ENCODE measurements at regions not wholly inside any gene's neighbourhood (a gene's known extent, or its start where the extent isn't known, plus 50 kb on each side); places are given as distances from the start of the nearest gene placed in this dataset.

DNA sequence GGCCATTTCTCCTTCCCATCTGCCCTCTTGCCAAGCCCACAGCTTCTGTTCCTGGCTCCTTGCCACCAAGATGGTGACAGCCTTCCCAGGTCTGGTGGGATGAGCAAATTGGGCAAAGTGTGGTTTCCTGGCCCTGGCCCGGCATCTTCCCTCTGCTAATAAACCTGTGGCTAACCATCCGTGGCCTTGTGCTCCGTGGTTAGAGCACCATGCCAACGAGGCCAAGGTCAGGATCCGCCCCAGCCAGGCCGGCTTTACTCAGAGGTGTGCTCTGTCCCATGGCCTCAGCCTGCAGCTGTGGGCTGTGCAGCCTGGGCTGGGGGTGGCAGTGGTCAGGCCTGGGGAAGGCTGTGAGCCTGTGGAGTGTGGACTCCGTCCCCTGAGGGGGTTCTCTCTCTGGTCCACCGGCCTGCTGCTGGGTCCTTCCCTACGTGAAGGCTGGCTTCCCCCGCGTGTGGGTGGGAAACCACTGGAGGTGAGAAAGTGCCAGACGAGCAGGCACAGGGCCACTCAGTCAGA is 117.4 kb downstream of the VEGFA start:
- no peak overlapping the region for H3K4me3 Mint-ChIP-seq
- DNase-seq (ENCODE audit: low spot score in 2 of 2, unreplicated experiment in 2 of 2): no peak
- H3K9me3 Mint-ChIP-seq: no peaks in the 10 kb centered on the region
- H3K27ac Mint-ChIP-seq: no peak overlapping the region
- peaks cover 10% of the 10 kb centered on the region for H3K27me3 Mint-ChIP-seq (ENCODE audit: low read depth)
- no peak for TF ChIP-seq CTCF (IDR thresholded peaks at IDR 0.05; ENCODE audit: unreplicated experiment)
- no peaks in the 10 kb centered on the region for H3K36me3 Mint-ChIP-seq
- H3K4me1 Mint-ChIP-seq: peaks cover 17% of the 10 kb centered on the region

GRCh38 chr6:43886717-43887339 is 116.8 kb downstream of the VEGFA start:
- Mint-ChIP-seq H3K27ac (no peak overlapping the region), H3K9me3 (no peaks in the 10 kb centered on the region), H3K36me3 (no peaks in the 10 kb centered on the region), H3K4me1 (peaks cover 15% of the 10 kb centered on the region), H3K4me3 (no peak overlapping the region), H3K27me3 (ENCODE audit: low read depth) (peaks cover 8% of the 10 kb centered on the region)
- no peak for DNase-seq (ENCODE audit: low spot score in 2 of 2, unreplicated experiment in 2 of 2)
- no peak for TF ChIP-seq CTCF (IDR thresholded peaks at IDR 0.05; ENCODE audit: unreplicated experiment)

GRCh38 chr6:43886067-43886461 is 116.1 kb downstream of the VEGFA start:
- no peak overlapping the region for H3K27ac Mint-ChIP-seq
- no peak for DNase-seq (ENCODE audit: low spot score in 2 of 2, unreplicated experiment in 2 of 2)
- no peak overlapping the region for H3K4me3 Mint-ChIP-seq
- H3K27me3 Mint-ChIP-seq (ENCODE audit: low read depth): peaks cover 7% of the 10 kb centered on the region
- no peaks in the 10 kb centered on the region for H3K9me3 Mint-ChIP-seq
- peaks cover 11% of the 10 kb centered on the region for H3K4me1 Mint-ChIP-seq
- no peak for TF ChIP-seq CTCF (IDR thresholded peaks at IDR 0.05; ENCODE audit: unreplicated experiment)
- H3K36me3 Mint-ChIP-seq: no peaks in the 10 kb centered on the region

DNA sequence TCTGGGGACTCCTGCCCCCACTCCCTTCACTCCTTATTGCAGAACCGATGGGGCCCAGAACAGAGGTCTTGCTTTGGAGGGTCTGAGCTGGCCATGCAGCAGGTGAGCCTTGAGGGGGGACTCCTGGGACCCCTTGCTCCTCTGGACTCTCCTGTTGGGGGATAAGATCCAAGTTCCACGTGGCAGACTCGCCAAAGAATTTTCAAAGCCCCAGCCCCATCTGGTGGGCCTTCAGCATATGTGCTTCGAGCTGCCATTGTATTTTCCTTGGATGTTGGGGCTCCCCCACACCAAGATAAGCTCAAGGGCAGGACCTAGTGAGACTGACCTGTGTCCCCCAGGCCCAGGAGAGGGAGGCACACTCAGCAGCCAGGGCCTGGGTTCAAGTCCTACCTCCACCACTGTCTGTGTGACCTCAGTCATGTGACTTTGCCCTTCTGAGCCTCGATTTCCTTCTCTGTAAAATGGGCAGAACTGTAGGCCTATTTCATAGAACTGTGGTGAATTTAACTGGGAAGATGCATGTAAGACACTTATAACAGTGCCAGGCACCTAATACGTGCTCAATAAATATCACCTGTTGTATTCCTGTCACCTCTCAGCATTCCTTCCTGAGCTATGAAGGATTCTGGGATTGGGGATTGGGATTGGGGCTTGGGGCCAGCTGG is 115.5 kb downstream of the VEGFA start:
- H3K27me3 Mint-ChIP-seq (ENCODE audit: low read depth): peaks cover 4% of the 10 kb centered on the region

GRCh38 chr6:43884652-43885022 is 114.6 kb downstream of the VEGFA start:
- no peaks in the 10 kb centered on the region for H3K36me3 Mint-ChIP-seq
- peaks cover 7% of the 10 kb centered on the region for H3K4me1 Mint-ChIP-seq
- H3K27ac Mint-ChIP-seq: no peak overlapping the region
- no peak for TF ChIP-seq CTCF (IDR thresholded peaks at IDR 0.05; ENCODE audit: unreplicated experiment)
- H3K27me3 Mint-ChIP-seq (ENCODE audit: low read depth): peaks cover 4% of the 10 kb centered on the region
- DNase-seq (ENCODE audit: low spot score in 2 of 2, unreplicated experiment in 2 of 2): no peak
- no peaks in the 10 kb centered on the region for H3K9me3 Mint-ChIP-seq
- no peak overlapping the region for H3K4me3 Mint-ChIP-seq

More for the DNA sequence above, 115.5 kb downstream of the VEGFA start:
- H3K27ac Mint-ChIP-seq: no peak overlapping the region
- H3K4me1 Mint-ChIP-seq: peaks cover 7% of the 10 kb centered on the region
- no peak overlapping the region for H3K4me3 Mint-ChIP-seq
- H3K9me3 Mint-ChIP-seq: no peaks in the 10 kb centered on the region
- no peak for DNase-seq (ENCODE audit: low spot score in 2 of 2, unreplicated experiment in 2 of 2)
- no peaks in the 10 kb centered on the region for H3K36me3 Mint-ChIP-seq
- TF ChIP-seq CTCF (IDR thresholded peaks at IDR 0.05; ENCODE audit: unreplicated experiment): no peak
